ENCODE measurements at regions not wholly inside any gene's neighbourhood (a gene's known extent, or its start where the extent isn't known, plus 50 kb on each side); places are given as distances from the start of the nearest gene placed in this dataset.

- ATAC-seq (no peak), DNase-seq (peak; percentile 5)
- intact Hi-C loops (cut with micrococcal nuclease): no loop called here
Measured at GRCh38 chr1:2961661-2962060, 59.6 kb upstream of the ACTRT2 start.

GRCh38 chr1:2962061-2962460, 59.2 kb upstream of the ACTRT2 start:
- peak; percentile 8 for DNase-seq
- ATAC-seq: no peak
- intact Hi-C loops (cut with micrococcal nuclease): no loop called here

DNA sequence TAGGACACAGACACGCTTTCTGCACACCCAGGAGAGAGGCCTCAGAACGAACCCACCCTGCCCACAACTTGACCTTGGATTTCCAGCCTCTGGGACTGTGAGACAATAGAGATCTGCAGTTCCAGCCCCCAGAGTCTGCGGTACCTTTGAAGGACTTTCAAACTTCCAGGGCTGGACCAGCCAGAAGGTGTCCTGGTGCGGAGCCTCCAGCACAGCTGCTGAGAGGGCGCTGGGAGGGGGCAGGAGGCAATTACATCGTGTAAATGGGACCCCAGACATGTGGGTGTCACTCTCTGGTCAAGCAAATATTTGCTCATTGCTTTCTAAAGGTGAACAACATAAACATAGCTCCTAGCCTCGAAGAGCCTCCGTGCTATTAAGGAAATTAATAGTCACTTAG, 58.7 kb upstream of the ACTRT2 start:
- DNase-seq: peak; percentile 1
- intact Hi-C loops (cut with micrococcal nuclease): no loop called here
- ATAC-seq: no peak

GRCh38 chr1:2962946-2963345, 58.3 kb upstream of the ACTRT2 start:
- ATAC-seq (no peak), DNase-seq (peak; percentile 11)
- intact Hi-C loops (cut with micrococcal nuclease): no loop called here

GRCh38 chr1:2965676-2966075, 55.6 kb upstream of the ACTRT2 start:
- intact Hi-C loops (cut with micrococcal nuclease): no loop called here
- DNase-seq (no peak), ATAC-seq (no peak)

DNA sequence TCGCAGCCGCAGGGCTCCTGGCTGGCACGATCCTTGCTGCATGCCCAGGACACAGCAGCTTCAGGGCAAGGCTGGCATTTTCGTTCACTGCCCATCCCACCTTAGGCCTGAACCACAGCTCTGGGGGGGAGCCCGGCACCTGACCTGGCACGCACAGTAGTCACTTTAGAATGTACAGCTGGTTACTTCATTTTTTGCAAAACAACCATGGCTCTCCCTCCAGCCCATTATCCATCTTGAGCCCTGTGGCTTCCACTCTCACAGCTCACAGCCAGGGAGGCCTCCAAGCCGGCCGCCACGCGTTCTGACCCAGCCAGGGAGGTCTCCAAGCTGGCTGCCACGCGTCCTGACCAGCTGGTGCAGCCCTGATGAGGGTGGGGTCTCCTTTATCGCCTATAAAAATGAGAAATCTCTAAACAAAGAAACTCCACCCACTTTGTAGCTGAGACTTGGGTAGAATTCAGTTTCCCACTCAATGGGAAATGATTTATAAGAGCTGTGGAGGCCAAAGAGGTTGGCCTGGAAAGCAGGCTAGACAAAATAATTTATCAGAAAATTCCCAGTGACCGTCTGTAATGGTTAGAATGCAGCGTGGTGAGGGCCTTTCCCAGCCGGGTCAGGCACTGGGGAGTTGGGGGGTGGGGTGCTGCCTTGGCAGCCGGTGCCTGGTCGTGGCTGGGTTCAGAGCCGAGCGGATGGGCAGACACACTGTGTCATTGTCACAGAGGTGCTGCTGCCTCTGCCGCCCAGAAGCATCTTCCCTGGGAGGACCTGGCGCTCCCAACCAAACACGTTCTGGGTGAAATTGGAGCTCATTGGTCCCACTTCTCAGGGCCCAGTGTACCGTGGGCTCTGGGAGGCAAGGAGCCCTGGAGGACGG, 54.6 kb upstream of the ACTRT2 start:
- DNase-seq (no peak), ATAC-seq (no peak)
- intact Hi-C loops (cut with micrococcal nuclease): no loop called here

DNA sequence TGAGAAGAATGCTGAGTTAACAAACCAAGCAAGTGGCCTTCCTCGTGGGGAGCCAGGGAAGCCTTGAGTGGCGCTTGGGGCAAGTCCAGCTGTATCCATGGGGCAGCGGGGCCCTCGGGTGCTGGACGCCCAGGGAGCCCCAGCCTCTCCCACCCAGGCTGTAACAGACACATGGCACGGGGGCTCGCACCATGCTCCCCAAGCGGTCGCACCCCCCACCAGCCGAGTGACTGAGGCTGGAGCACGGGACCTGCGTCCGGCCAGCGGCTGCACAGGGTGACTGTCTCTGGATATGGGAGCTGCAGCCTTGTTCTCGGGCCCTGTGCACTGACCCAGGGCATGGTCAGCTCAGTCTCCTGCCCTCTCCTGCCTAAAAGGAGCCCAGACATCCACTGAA, 53.9 kb upstream of the ACTRT2 start:
- intact Hi-C loops (cut with micrococcal nuclease): no loop called here
- ATAC-seq (no peak), DNase-seq (no peak)

DNA sequence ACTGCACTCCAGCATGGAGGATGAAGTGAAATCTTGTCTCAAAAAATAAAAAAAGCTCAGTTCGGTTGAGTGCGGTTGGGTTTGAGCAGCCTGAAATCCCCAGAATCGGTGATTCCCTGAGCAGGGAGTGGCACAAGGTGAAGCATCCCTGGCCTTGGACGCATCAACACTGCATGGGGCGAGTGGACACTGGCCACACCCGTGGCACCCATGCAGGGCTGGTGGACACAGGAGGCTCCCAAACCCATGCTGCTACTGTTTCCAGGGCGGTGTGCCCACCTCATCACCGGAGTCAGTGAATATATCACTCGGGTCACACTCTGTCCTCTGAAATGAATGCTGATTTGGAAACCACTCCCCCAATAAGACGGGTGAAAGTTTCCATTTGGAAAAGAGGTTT, 53.4 kb upstream of the ACTRT2 start:
- ATAC-seq (no peak), DNase-seq (no peak)
- intact Hi-C loops (cut with micrococcal nuclease): no loop called here

DNA sequence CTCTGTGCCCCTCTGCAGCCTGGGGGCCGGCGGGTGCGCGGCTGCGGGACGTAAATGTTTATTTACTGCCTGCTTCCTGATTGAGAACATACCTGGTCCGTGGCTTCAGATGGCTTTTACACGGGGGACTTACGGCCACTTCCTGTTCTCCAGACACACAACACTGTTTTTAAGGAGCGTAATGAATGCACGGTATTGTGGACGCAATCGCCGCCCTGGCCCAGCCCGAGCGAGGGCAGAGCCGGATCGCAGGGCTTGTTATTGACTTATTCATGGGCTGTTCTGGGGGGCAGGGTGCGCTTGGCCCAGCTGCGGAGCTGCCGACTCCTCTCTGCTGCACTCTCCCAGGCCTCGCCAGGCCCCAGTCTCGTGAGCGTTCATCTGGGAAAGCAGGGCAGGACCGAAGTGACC, 52.8 kb upstream of the ACTRT2 start:
- intact Hi-C loops (cut with micrococcal nuclease): no loop called here
- ATAC-seq (no peak), DNase-seq (no peak)

DNA sequence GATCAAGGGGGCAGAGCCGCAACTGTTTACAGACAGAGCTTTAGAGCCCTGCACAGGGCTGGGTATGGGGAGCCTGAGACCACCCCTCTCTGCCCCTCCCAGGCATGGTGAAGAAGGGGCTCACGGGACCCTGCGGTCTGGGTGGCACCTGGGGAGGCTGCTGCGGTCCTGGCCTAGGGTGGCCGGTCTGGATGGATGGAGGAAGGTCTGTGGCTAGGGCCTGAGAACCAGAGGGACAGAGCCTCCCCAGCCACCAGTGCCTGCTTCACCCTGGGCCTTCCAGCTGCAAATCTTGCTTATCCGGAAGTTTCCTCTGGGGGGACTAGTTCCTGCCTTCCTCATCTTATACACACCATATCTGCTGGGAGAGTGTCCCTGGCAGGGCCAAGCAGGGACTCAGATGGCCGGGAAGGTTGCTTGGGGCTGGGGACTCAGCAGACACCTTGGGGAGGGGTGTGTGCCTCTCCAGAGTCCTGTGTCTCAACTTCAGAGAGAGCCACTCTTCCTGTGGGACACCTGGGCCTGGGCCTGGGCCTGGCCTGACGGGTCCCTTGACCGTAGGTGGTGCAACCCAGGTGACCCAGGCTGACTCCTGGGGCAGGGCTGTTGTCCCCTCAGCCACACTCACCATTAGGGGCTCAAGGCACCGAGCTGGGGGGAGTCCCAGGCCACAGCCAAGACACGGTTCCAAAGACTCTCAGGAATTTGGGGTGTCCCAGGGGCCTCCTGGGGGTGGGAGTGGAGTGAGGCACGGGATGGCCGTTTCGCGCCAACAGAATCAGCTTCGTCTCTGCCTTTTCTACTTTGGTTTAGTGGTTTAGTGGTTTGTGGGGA, 52.0 kb upstream of the ACTRT2 start:
- ATAC-seq: no peak
- DNase-seq: no peak
- intact Hi-C loops (cut with micrococcal nuclease): no loop called here

DNA sequence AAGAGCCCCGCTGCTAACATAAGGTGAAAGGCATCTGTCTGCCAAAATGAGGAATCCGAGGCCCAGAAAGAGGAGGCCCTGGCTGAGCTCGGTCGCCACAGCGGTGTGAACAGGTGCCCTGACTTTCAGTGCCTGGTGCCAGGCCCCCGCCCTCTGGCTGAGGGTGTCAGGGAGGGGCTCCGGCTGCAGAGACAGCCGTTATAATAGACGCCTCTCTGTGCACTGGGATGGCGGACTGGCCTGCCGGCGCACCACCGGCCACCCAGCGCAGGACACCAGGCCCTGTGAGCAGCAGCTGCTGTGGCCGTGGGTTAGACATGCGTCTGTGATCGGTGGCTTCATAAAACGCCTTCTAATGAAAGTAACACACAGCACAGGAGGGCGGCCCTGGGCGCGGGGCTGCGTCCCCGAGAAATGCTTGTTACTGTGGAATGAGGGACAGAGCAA, 51.4 kb upstream of the ACTRT2 start:
- DNase-seq: no peak
- intact Hi-C loops (cut with micrococcal nuclease): no loop called here
- ATAC-seq: no peak

DNA sequence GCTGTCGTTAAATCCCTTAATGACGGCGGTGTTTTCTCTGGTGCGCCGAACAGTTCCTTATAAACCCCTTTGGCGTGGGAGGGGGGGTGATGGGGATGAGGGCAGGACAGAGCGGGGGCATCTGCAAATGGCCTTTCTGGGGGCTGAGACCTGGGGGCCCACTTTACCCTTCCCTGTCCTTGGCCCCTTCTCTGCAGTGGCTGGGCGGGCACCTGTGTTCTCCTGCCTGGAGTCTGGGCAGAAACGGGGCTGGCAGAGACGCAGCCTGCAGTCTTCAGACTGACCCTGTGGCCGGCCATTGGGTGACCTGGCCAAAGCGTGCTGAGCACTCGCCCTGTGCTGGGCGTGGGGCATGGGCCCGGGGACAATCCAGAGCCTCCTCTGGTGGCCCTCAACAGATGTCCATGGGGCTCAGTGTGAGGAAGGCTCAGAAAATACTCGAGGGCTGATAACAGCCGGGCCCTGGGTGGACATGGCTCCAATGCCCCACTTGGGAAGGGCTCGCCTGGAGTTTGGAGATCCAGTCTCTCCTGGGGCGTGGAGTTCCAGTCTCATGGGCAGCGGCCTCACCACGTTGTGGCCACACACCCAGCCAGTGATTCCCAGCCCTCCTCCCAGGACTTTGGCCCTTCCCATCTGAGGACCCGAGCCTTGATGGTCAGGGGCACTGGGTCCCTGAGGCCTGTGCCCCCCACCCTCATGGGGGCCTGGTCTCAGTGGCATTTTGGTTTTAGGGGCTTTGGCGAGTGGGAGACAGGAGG, 50.8 kb upstream of the ACTRT2 start:
- intact Hi-C loops (cut with micrococcal nuclease): no loop called here
- DNase-seq: no peak
- no peak for ATAC-seq

GRCh38 chr1:2971101-2971501, 50.2 kb upstream of the ACTRT2 start:
- DNase-seq (no peak), ATAC-seq (no peak)
- intact Hi-C loops (cut with micrococcal nuclease): no loop called here

Data from left ventricle myocardium superior (tissue), 1 donor.